Activated CD4-positive, alpha-beta T cell treated with anti-CD3 and anti-CD28 coated beads, Interleukin-2, amount 50 U/mL, for 48 hours (primary cell): ENCODE measurements at regions not wholly inside any gene's neighbourhood (a gene's known extent, or its start where the extent isn't known, plus 50 kb on each side); places are given as distances from the start of the nearest gene placed in this dataset.
A peak's percentile ranks its signal among the peaks of the same experiment; 100 is the strongest.
"Not testable (repeated sequence)": the region's sequence is repeated elsewhere in the genome, so short reads cannot be mapped to it uniquely, and the experiment has no call there.

Experiments used
- DNase-seq, 2 experiments: peaks; one replicate each; pipeline ENCODE4 v3.0.0-alpha.2; 2020

- no peak for DNase-seq
Measured at GRCh38 chr6:137395316-137395715, 98.9 kb downstream of the OLIG3 start.

- DNase-seq, result no peak
Measured at GRCh38 chr6:137391061-137391814, 103.0 kb downstream of the OLIG3 start.

DNA sequence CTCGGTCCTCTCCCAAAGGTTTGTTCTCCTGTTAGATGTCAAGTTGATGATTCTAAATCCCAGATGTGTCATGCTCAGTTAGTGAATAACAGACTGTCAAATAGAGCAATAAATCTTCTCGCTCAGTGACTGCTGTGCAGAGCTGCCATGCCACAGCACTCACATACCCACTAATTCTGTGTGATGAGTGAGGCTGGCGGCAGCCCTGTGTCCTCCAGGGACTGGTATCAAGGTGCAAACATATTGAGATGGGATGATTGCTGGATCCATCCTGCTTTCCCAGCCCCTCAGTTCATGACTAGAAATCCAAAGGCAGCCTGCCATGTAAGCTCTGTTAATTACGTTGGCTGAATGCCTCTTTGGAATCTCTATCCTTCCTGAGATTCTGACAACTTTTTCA is 103.9 kb downstream of the OLIG3 start:
- DNase-seq, result no peak

DNA sequence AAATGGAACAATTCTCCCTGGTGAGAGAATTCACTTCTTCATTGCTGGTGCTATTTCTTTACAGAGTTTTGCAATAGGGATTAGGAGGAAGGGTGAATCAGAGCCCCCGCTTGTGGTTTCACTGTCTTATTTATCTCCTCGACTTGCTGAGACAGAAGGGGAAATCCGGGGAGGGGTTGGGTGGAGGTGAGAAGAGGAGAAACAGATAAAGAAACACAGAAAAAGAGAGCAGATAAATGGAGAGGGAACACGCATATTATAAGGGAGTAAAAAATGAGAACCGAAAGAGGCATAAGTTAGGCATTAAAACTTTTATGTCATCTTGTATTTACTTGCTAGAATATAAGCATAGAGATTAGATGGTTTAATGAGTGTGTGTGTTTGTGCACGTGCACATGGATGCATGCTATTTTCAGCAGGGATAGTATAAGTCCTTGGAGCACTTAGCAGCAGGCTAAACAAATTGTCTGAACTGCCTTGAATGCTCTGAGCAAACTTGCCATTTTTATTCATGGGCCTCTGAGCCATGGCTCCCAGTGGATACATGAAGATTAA is 105.0 kb downstream of the OLIG3 start:
- peak; percentile 67 to 80 for DNase-seq

DNA sequence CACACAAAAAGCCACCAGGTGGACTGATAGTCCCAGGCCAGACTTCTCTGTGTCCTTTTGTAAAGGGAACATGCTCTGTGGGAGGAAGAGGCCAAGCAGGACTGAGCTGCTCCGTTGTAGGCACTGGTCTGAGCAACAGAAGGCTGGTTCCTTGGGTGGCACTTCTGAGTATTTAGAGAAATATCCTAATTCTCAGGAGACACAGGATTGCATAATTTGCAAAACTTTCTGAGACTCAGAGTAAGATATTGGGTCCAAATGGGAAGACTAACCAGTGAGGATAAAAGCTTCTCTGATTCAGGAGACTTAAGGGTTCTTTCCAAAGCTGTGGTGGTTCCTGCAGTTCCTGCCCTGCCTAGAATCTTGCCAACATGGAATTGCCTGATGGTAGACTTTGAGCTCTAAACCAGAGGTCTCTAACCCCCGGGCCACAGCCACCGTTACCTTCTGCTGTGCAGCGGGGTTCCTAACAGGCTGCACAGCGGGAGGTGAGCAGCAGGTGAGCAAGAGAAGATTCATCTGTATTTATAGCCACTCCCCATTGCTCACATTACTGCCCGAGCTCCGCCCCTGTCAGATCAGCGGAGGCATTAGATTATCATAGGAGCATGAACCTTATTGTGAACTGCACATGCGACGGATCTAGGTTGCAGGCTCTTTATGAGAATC is 107.0 kb downstream of the OLIG3 start:
- DNase-seq, result no peak

DNA sequence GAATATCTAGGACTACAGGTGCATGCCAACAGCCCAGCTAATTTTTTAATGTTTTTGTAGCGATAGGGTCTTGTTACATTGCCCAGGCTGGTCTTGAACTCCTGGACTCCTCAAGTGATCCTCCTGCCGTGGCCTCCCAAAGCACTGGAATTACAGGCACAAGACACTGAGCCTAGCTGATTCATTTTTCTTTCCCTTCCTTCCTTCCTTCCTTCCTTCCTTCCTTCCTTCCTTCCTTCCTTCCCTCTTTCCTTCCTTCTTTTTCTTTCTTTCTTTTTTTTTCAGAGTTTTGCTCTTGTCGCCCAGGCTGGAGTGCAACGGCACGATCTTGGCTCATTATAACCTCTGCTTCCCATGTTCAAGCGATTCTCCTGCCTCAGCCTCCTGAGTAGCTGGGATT is 110.9 kb downstream of the OLIG3 start:
- not testable (repeated sequence) for DNase-seq

DNA sequence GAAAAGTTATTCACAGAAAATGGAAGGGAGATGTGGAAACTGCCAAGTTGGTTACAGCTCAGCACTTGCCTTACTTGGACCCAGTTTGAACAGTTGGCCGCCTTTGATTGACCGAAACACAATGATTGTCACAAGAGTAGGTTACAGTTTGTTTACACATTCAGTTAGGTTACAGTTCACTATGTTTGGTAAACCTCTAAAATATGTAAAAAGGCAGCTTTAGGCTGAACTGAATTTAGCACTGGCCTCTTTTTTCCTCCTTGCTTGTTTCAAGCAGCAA is 116.2 kb downstream of the OLIG3 start:
- no peak for DNase-seq

DNA sequence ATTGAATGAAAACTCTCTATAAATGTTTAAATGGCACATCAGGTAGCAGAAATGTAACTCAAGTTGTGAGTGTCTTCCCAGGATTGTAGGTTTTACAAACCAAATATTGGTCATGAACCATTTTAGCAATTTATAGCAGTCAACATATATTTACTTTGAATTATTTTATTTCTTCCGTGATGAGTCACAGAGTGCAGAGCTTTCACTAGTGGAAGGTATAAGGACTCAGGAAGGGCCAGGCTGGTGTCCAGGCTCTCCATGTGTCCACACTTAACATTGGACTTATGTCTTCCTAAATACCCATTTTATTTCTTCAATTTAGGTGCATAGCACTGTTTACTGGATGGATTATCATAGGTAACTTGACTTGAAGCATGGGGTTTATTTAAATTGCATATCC is 120.9 kb downstream of the OLIG3 start:
- no peak for DNase-seq

- DNase-seq, result no peak
Measured at GRCh38 chr6:137372532-137372931, 121.7 kb downstream of the OLIG3 start.

DNA sequence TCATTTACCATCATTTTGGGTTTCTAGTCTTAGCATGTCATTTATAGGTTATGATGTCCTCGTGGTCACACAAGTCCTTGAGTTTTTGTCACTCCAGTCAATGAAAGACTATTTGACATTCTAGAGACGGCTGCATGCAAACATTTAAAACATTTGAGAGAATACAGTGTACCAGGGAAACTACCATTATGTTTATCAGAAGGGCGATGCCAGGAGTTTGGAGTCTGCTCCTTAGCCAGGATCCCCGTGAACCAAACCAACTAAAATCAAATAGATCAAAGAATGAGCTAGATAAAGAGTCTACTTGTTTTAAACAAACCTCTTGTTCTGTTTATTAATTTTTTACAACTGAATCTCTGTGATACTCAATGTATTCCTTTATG is 122.6 kb downstream of the OLIG3 start:
- no peak for DNase-seq

GRCh38 chr6:137370871-137371633 is 123.1 kb downstream of the OLIG3 start:
- DNase-seq, result no peak

GRCh38 chr6:137369136-137369535 is 125.1 kb downstream of the OLIG3 start:
- no peak for DNase-seq

DNA sequence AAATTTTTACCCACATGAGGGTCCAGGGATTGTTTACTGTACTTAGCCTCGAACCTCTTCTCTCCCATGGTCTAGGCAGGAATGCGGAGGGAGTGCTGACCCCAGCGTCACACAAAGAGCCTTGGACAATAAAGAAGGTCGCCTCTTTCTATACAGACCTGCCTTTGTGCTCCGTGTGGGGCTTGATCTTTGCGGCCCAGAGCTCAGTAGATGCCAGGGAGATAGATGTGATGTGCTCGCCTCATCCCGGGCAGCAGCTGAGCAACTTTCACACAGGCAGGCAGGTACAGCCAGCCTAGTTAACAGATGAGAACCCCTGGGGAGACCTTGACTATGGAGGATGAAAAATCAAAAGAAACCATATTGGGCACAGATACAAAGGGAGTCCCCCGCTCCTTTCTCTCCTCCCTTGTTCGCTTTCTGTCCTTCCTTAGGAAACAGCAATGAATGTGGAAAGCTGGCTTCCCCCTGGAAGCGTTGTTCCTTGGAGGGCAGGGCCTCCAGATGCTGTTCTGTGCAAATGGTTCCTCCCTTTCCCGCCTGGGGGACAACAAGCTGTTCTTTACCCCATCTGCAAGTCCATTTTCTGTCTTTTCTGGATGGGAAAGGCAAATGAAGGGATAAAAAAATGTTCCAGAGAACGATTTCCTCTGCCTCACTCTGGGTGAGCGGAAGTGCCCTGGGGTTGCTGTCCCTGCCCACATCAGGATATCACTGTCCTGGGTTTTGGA is 128.3 kb downstream of the OLIG3 start:
- DNase-seq, result no peak

DNA sequence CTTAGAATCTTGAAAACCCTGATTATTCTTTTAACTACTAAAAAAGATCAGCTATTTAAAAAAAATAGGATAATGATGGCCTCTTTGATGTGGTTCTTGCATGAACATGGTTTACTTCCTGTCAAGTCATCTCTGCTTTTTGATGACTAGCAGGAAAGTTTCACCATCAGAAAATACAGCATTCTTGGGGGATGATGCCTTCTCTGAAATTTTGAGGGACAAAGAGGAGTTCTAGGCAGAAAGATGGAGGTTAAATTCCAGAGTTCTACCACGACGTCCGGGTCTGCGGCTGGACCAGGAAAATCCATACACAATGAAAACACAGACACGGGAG is 130.4 kb downstream of the OLIG3 start:
- no peak for DNase-seq

DNA sequence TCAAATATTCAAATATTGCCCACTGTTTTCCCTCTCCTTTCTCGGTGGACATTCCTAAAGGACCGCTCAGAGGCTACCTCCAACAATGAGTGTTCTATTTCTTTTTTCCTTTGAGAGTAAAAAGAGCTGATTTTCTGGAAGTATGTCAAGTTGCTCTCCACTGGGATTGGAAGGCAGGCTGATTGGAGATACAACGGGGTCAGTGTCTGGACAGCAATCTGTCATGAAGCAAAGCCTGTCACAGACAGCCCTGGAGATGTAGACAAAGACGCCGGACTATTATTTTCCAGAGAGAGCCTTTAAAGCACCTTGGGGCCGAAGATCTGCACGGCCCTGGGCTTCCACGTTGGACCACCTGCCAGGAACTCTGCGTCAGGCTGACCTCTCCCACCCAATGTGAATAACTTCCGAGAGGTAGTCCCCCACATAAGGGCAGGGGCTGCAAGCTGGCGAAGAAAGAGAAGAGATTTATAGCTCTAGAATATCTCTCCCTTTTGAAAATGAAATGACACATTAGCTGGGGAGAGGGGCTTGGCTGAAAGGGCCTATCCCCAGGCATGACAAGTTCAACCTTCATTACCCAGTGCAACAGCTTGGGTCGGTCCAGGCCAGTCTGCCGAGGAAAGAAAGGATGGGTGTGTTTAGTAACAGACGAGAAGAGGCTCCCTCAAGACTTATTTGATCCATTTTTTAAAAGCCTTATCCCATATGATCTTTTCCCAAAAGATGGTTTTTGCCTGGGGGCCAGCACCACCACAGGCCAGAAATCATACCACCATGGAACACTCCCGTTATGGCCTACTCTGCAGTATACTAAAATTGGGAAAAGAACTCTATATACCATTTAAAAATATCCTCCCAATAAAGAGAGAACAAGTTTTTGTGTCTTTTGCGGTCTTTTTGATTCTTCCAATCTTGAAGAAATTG is 131.1 kb downstream of the OLIG3 start:
- DNase-seq, result no peak

- no peak for DNase-seq
Measured at GRCh38 chr6:137361701-137362100, 132.5 kb downstream of the OLIG3 start.

GRCh38 chr6:137358273-137358672 is 135.9 kb downstream of the OLIG3 start:
- DNase-seq, result no peak

- no peak for DNase-seq
Measured at GRCh38 chr6:137357948-137358266, 136.3 kb downstream of the OLIG3 start.

DNA sequence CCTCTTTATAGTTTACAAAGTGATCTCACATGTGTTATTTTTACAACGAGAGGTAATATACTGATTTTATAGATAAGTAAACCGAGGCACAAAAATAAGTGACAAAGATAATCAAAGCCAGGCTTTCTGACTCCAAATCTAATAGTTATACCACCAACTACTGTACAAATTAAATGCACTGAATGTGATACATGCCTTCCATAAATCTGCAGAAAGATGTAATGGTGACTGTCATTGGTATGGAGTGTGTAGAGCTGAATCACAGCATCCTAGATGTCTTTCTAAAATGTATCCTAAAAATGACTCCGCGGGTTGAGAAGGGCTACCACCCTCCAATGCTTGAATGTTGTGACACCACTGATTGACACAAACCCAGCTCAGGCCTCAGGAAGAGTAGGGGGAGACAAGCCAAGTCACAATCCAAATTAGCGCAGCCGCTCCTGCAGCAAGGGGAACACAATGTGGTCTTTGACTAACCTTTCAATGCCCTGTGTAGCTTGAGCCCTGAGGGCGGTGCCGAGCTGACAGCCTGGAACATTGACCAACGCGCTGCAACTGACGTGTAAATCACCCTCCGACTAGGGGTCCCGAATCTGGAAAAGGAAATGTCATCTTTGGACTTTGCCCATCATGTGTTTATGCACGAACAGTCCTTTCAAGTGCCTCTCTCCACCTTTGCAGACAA is 136.8 kb downstream of the OLIG3 start:
- no peak for DNase-seq

GRCh38 chr6:137353842-137354397 is 134.7 kb upstream of the IFNGR1 start:
- no peak for DNase-seq

DNA sequence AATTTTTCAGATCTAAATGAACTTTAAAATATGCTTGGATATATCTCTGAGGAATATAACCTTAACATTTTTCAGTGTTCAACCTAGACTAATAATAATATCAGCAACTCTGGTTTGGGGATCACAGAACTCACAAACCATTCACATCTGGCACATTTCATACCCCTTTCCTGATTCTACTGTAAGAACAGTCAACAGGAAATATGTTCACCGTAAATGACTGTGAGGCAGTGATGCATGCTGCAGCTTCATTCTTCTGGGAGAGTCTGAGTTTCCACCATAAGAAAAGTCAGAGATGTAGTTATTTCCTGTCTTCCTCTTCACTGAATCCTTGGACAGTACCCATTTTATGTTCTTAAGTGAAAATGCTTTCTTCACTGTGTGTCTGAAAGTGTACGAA is 134.2 kb upstream of the IFNGR1 start:
- DNase-seq, result no peak
